Sigmoid colon (tissue), 6 donors: ENCODE measurements at regions not wholly inside any gene's neighbourhood (a gene's known extent, or its start where the extent isn't known, plus 50 kb on each side); places are given as distances from the start of the nearest gene placed in this dataset.

Source experiments
- DNase-seq: peaks from one replicate; pipeline ENCODE4 v3.0.0-alpha.2; 2019
- H3K27ac ChIP-seq, 4 donors: fragments of 200-600 bp; sonication (generic); one replicate each; pipeline ENCODE4 v1.5.1; 2016 to 2019; ENCODE audit warnings: mild to moderate bottlenecking in 1 of 4
- H3K27me3 ChIP-seq, 3 donors: fragments of 200-600 bp; sonication (generic); one replicate each; pipeline ENCODE4 v1.5.1; 2019; ENCODE audit warnings: mild to moderate bottlenecking in 1 of 3
- H3K36me3 ChIP-seq, 4 donors: fragments of 200-600 bp; sonication (generic); one replicate each; pipeline ENCODE4 v1.5.1; 2016 to 2019
- H3K4me1 ChIP-seq, 4 donors: fragments of 200-600 bp; sonication (generic); one replicate each; pipeline ENCODE4 v1.5.1; 2017 to 2019
- H3K4me3 ChIP-seq, 4 donors: fragments of 200-600 bp; sonication (generic); one replicate each; pipeline ENCODE4 v1.5.1; 2017 to 2019; ENCODE audit warnings: mild to moderate bottlenecking in 2 of 4, moderate library complexity in 1 of 4
- H3K9me3 ChIP-seq, 4 donors: fragments of 200-600 bp in 3 of 4; sonication (generic) in 3 of 4; one replicate each; pipeline versions ENCODE4 v1.5.1 to v1.6.1; 2013 to 2019
- EP300 ChIP-seq, 4 donors: sonication (generic); formaldehyde crosslinking; IDR thresholded peaks; one replicate each; pipeline ENCODE4 v1.6.1; 2017; ENCODE audit warnings: antibody characterized with exemption in 4 of 4
- POLR2A ChIP-seq, 2 donors: fragments of 450-650 bp; IDR thresholded peaks; one replicate each; pipeline ENCODE4 v1.6.1; 2016; ENCODE audit warnings: antibody characterized with exemption in 2 of 2, mild to moderate bottlenecking in 2 of 2, moderate library complexity in 2 of 2
- POLR2AphosphoS5 ChIP-seq, 4 donors: sonication (generic); formaldehyde crosslinking; IDR thresholded peaks; one replicate each; pipeline ENCODE4 v1.6.1; 2017; ENCODE audit warnings: antibody characterized with exemption in 4 of 4
- WGBS, 2 donors: extraction: QIAGEN DNeasy Blood & Tissue Kit; methylation state at CpG; one replicate each; pipeline ENCODE4 v1.1.7; 2013; 5-methylcytosine and 5-hydroxymethylcytosine counted together
- intact Hi-C: fragments of 100-400 bp; cut with DNase I; formaldehyde crosslinking; loops from one replicate; pipeline ENCODE4 v1.15.1; 2023
- TF ChIP-seq, protein P1 (sequence below), 4 experiments: fragments of 450-650 bp in 3 of 4; fragments of 200-600 bp in 1 of 4; IDR thresholded peaks; one replicate each; pipeline ENCODE4 v1.5.1; 2016 to 2019; ENCODE audit warnings: antibody characterized with exemption in 4 of 4, mild to moderate bottlenecking in 3 of 4, moderate library complexity in 2 of 4
- donor health status: healthy with polysubstance abuse.
- donor health status: healthy.

DNA sequence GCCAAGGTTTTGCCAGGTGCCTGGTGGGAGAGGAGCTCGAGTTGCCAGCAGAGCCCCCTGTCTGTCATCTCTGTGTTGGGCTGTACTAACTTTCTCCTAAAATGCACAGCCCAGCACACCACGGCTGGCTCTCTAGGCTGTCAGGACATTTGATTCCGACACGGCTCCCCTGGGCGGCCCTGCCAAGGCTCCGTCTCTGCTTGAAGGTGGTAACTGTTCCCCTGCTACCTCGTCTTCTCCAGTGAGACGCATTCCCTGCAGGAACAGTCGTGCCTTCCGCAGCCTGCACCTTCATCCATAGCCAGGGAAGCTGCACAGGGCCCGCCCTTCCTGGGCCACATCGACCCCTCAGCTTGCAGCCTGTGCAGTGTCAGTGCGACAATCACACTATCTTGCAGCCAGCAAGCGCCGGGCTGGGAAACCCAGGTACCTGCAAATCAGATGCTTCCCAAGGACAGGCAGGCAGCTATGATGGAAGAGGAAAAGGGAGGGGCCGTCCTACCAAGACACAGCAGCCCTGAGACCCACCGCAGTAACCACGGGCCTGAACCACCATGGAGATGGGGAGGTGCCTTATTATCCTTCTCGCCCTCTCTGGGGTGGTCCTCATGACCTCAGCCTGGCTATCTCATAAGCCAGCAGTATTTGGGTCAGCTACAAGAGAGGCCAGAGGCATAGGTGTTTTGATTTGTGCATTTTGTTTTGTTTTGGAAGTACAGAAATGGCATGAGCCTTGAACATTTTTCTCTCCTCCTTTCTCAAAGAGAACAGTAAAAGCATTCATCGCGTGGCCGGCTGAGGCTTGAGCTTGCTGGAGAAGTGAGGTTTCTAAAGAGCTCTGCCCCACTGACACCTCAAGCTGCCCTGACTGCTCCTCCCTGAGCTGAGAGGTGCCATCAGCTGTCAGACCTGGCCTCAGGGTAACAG, 361.7 kb upstream of the TNRC6C start:
- Histone ChIP-seq H3K4me1 (peaks cover 0 to 14% (median 13%) of the 10 kb centered on the region in 4 donors), H3K9me3 (no peaks in the 10 kb centered on the region), H3K36me3 (no peaks in the 10 kb centered on the region), H3K27ac (no peak overlapping the region), H3K4me3 (no peak overlapping the region), H3K27me3 (no peaks in the 10 kb centered on the region)
- DNase-seq = peak; percentile 57
- intact Hi-C loops = no loop called here
- WGBS, 2 donors = 90 to 93% methylated on average over 22 of the region's 22 CpGs
- no peak for TF ChIP-seq POLR2A (IDR thresholded peaks at IDR 0.05)
- TF ChIP-seq, protein P1, sequence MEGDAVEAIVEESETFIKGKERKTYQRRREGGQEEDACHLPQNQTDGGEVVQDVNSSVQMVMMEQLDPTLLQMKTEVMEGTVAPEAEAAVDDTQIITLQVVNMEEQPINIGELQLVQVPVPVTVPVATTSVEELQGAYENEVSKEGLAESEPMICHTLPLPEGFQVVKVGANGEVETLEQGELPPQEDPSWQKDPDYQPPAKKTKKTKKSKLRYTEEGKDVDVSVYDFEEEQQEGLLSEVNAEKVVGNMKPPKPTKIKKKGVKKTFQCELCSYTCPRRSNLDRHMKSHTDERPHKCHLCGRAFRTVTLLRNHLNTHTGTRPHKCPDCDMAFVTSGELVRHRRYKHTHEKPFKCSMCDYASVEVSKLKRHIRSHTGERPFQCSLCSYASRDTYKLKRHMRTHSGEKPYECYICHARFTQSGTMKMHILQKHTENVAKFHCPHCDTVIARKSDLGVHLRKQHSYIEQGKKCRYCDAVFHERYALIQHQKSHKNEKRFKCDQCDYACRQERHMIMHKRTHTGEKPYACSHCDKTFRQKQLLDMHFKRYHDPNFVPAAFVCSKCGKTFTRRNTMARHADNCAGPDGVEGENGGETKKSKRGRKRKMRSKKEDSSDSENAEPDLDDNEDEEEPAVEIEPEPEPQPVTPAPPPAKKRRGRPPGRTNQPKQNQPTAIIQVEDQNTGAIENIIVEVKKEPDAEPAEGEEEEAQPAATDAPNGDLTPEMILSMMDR (IDR thresholded peaks at IDR 0.05) = no peak
- no peak for TF ChIP-seq POLR2AphosphoS5 (IDR thresholded peaks at IDR 0.05)
- no peak for TF ChIP-seq EP300 (IDR thresholded peaks at IDR 0.05)

DNA sequence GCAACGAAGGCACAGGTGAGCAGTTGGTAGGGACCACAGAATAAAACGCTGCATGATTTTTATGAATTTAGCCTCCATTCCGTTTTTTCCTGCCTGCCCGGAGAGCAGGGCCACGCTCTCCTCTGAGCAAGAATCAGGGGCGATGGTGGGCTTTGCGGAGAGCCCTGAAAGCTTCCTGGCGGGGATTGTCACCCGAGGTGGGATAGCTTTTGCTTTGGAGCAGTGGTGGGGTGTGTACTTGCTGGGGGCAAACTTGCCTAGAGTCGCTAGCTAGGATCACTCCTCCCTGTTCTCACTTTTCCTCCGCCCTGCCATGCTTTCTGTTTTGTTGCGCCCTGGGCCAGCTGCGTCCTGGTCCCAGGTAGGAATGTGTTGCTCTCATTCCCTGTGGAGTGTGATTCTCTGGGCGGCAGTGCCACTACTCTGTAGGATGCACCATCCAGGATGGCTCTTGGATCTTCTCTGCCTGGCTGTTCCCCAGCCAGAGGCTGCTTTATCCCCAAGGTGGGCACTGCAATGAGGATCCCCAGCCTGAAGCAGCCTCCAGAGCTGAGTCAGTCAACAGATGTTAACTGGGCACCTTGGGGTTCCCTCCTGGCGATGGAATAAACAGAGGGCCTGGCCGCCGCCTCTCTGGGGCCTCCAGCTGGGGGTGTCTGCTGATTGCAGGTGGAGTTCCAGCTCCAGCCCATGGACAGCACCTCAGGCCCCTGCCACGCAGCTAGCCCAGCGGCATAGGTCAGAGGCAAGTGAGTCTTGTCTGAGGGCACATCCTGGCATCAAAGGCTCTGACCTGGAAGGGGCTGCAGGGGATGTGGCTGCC, 360.9 kb upstream of the TNRC6C start:
- DNase-seq = peak; percentile 51
- Histone ChIP-seq H3K36me3 (no peaks in the 10 kb centered on the region), H3K27me3 (no peaks in the 10 kb centered on the region), H3K4me3 (no peak overlapping the region), H3K9me3 (no peaks in the 10 kb centered on the region), H3K27ac (no peak overlapping the region), H3K4me1 (peaks cover 0 to 22% (median 22%) of the 10 kb centered on the region in 4 donors)
- WGBS, 2 donors = 92 to 94% methylated on average over 19 of the region's 19 CpGs
- intact Hi-C loops = no loop called here
- TF ChIP-seq POLR2A (IDR thresholded peaks at IDR 0.05) (no peak), EP300 (IDR thresholded peaks at IDR 0.05) (no peak), POLR2AphosphoS5 (IDR thresholded peaks at IDR 0.05) (no peak)
- TF ChIP-seq, protein P1 (IDR thresholded peaks at IDR 0.05) = no peak

DNA sequence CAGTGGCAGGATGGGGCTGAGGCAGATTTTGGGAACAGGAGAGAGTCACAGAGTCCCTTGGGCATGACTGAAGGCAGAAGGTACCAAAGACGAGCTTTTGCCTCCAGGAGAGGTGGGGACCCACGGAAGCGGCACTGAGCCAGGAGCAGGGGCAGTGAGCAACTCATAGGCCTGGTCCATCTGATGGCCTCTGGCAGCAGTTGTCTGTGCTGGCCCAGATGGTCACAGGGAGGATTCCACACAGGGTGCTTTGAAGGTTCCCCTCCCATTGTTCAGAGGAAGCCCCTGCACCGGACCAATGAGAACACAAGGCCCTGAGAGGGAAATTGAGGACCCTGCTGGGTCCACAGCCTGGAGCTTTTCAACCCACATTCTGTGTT, 360.3 kb upstream of the TNRC6C start:
- WGBS, 2 donors = 93 to 94% methylated on average over 4 of the region's 4 CpGs
- intact Hi-C loops = no loop called here

DNA sequence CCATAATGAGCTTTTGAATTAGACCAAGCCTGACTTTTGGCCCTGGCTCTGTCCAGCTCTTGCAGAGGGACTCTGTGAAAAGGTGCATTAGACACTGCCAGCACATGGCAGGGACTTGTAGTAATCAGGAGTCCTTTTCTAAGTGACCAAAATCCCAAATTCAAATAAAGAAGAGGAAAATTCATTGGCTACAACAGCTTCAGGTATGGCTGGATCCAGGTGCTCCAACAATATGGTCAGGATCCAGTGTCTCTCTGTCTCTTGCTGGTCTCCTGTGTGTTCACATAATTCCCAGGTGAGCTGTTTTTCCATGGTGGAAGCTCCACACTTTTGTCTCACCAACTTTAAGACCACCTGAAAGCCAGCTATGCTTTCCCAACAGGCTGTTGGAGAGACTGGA, 358.8 kb upstream of the TNRC6C start:
- TF ChIP-seq, protein P1 (IDR thresholded peaks at IDR 0.05) = no peak
- no peak for TF ChIP-seq EP300 (IDR thresholded peaks at IDR 0.05)
- no peak for TF ChIP-seq POLR2AphosphoS5 (IDR thresholded peaks at IDR 0.05)
- no peak for TF ChIP-seq POLR2A (IDR thresholded peaks at IDR 0.05)
- intact Hi-C loops = loop anchor here (5.0 kb wide), 1 partner anchor 83 kb away; no protein-coding TSS in a partner anchor
- Histone ChIP-seq H3K4me3 (no peak overlapping the region), H3K4me1 (peaks cover 0 to 38% (median 35%) of the 10 kb centered on the region in 4 donors), H3K27me3 (no peaks in the 10 kb centered on the region), H3K27ac (no peak overlapping the region), H3K9me3 (no peaks in the 10 kb centered on the region), H3K36me3 (no peaks in the 10 kb centered on the region)
- no peak for DNase-seq

More for the DNA sequence above, 360.3 kb upstream of the TNRC6C start:
- TF ChIP-seq, protein P1 (IDR thresholded peaks at IDR 0.05) = no peak
- TF ChIP-seq EP300 (IDR thresholded peaks at IDR 0.05) (no peak), POLR2AphosphoS5 (IDR thresholded peaks at IDR 0.05) (no peak), POLR2A (IDR thresholded peaks at IDR 0.05) (no peak)
- no peaks in the 10 kb centered on the region for H3K27me3 ChIP-seq
- H3K36me3 ChIP-seq = no peaks in the 10 kb centered on the region
- no peak overlapping the region for H3K27ac ChIP-seq
- peaks cover 0 to 28% (median 28%) of the 10 kb centered on the region in 4 donors for H3K4me1 ChIP-seq
- H3K4me3 ChIP-seq = no peak overlapping the region
- H3K9me3 ChIP-seq = no peaks in the 10 kb centered on the region
- DNase-seq = peak; percentile 59
